ENCODE measurements at regions not wholly inside any gene's neighbourhood (a gene's known extent, or its start where the extent isn't known, plus 50 kb on each side); places are given as distances from the start of the nearest gene placed in this dataset.

DNA sequence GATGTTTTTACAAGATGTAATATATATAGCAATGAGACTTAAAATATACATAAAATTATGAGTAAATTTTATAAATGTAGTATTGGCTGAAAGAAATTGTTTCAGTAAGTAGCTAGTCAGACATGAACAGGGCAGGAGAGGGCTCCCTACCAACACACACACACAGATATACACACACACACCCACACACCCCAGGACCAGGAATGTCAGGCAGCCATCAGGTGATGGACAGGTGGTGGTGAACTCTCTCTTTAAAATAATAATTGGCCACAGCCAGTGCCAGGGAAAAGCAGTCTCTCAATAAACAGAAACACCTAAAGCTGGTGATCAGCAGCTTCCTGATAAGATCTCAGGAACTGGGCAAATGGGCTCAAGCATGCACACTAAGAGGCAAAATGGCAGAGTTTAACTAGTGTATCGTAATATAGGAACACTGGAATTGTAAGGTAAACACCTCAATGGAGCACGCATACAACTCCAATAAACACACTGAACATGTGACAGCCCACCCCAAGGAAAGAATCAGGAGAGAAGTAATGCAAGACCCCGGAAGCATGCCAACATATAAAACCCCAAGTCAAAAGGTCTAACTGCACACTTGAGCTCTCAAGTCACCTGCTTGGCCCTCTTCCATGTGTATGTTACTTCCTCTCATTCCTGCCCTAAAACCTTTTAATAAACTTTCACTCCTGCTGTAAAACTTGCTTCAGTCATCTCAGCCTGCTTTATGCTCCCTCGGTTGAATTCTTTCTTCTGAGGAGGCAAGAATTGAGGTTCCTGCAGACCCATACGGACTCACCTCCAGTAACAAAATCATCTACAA lies 1034.1 kb upstream of the SEMA6D start:
- H3K27ac Mint-ChIP-seq = no peak overlapping the region
- no peaks in the 10 kb centered on the region for H3K27me3 Mint-ChIP-seq
- DNase-seq (no peak), ATAC-seq (no peak)
- H3K4me1 Mint-ChIP-seq = no peaks in the 10 kb centered on the region
- intact Hi-C loops (cut with micrococcal nuclease) = no loop called here
- Histone ChIP-seq H3K27ac (ENCODE audit: low read depth, low read length) (no peak overlapping the region), H3K36me3 (ENCODE audit: control insufficient read depth in 2 of 3, insufficient read depth in 3 of 3, low read length in 3 of 3) (no peaks in the 10 kb centered on the region), H3K27me3 (ENCODE audit: control insufficient read depth in 2 of 2, insufficient read depth in 2 of 2, low read length in 2 of 2) (no peaks in the 10 kb centered on the region), H3K9me3 (ENCODE audit: control insufficient read depth in 2 of 3, low read length in 3 of 3) (no peaks in the 10 kb centered on the region), H3K4me3 (ENCODE audit: low read length) (no peak overlapping the region), H3K4me1 (ENCODE audit: control insufficient read depth in 2 of 2, insufficient read depth in 2 of 2, low read length in 2 of 2) (no peaks in the 10 kb centered on the region)
- H3K4me3 Mint-ChIP-seq = no peak overlapping the region
- ChIA-PET POLR2A (no interaction called here), CTCF (no interaction called here)
- no peaks in the 10 kb centered on the region for H3K36me3 Mint-ChIP-seq
- peaks cover 0 to 9% (median 3%) of the 10 kb centered on the region in 11 donors for H3K9me3 Mint-ChIP-seq

DNA sequence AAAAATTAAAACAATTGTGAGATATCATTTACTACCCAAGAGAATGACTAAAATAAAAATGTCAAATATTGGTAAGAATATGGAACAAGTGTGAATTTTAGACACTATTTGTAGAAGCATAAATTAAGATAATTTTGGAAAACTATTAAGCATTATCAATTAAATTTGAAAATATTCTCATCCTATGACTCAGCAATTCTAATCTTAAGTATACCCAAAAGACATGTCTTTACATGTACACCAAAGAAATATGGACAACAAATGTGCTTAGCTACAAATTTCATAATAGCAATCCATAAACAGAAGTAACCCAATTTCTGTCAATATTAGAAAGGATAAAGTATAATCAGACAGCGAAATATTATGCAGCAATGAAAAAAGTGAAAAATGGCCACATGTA lies 1032.2 kb upstream of the SEMA6D start:
- H3K27ac Mint-ChIP-seq = no peak overlapping the region

DNA sequence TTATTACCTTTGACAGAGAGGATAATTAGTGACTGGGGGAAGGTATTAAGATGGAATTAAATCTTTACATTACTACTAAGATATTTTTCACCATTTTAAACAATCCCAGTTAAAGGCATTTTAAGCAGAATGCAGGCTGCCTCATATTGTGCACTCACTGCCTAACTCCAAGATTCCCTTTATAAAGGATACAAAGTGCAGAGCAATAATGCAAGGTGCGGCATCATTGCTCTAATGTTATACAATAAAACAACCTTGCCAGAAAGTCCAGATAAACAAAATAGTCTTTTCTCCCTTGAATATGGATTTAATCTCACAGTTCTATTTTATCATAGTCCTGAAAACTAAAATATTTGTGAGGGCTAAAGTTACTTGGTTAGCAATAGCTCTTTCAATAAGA lies 1031.6 kb upstream of the SEMA6D start:
- ATAC-seq (no peak), DNase-seq (no peak)
- CTCF ChIA-PET = no interaction called here
- intact Hi-C loops (cut with micrococcal nuclease) = no loop called here
- H3K9me3 ChIP-seq (ENCODE audit: control insufficient read depth in 2 of 3, low read length in 3 of 3) = no peaks in the 10 kb centered on the region
- Mint-ChIP-seq H3K27ac (no peak overlapping the region), H3K4me1 (no peaks in the 10 kb centered on the region), H3K36me3 (no peaks in the 10 kb centered on the region), H3K27me3 (no peaks in the 10 kb centered on the region), H3K9me3 (peaks cover 0 to 16% (median 4%) of the 10 kb centered on the region in 11 donors), H3K4me3 (no peak overlapping the region)
- H3K4me3 ChIP-seq (ENCODE audit: low read length) = no peak overlapping the region
- H3K27me3 ChIP-seq (ENCODE audit: control insufficient read depth in 2 of 2, insufficient read depth in 2 of 2, low read length in 2 of 2) = no peaks in the 10 kb centered on the region
- H3K36me3 ChIP-seq (ENCODE audit: control insufficient read depth in 2 of 3, insufficient read depth in 3 of 3, low read length in 3 of 3) = no peaks in the 10 kb centered on the region
- H3K4me1 ChIP-seq (ENCODE audit: control insufficient read depth in 2 of 2, insufficient read depth in 2 of 2, low read length in 2 of 2) = no peaks in the 10 kb centered on the region
- POLR2A ChIA-PET = no interaction called here
- no peak overlapping the region for H3K27ac ChIP-seq (ENCODE audit: low read depth, low read length)

More for the DNA sequence above, 1032.2 kb upstream of the SEMA6D start:
- Mint-ChIP-seq H3K27me3 (no peaks in the 10 kb centered on the region), H3K9me3 (peaks cover 0 to 10% (median 3%) of the 10 kb centered on the region in 11 donors), H3K4me3 (no peak overlapping the region), H3K36me3 (no peaks in the 10 kb centered on the region), H3K4me1 (no peaks in the 10 kb centered on the region)
- Histone ChIP-seq H3K4me1 (ENCODE audit: control insufficient read depth in 2 of 2, insufficient read depth in 2 of 2, low read length in 2 of 2) (no peaks in the 10 kb centered on the region), H3K27me3 (ENCODE audit: control insufficient read depth in 2 of 2, insufficient read depth in 2 of 2, low read length in 2 of 2) (no peaks in the 10 kb centered on the region), H3K36me3 (ENCODE audit: control insufficient read depth in 2 of 3, insufficient read depth in 3 of 3, low read length in 3 of 3) (no peaks in the 10 kb centered on the region), H3K9me3 (ENCODE audit: control insufficient read depth in 2 of 3, low read length in 3 of 3) (no peaks in the 10 kb centered on the region), H3K27ac (ENCODE audit: low read depth, low read length) (no peak overlapping the region), H3K4me3 (ENCODE audit: low read length) (no peak overlapping the region)
- ATAC-seq (no peak), DNase-seq (no peak)
- ChIA-PET CTCF (no interaction called here), POLR2A (no interaction called here)
- intact Hi-C loops (cut with micrococcal nuclease) = no loop called here

DNA sequence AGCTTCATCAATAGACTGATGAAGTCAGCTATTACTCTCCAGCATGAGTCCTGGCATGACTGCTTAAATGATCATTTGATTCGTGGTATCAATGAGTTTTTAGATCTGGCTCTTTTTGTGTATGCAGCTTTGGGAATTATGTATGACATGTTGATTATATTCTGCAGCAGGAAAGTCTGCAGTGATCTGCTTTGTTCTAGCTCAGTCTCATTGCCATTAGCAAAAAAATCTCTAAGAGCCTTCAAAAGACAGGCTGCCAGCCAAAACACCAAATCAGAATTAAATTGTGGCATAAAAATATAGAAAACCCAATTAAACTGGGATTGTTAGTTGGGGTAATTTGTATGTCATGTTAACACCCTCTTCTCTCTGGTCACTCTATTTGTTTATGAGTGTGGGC lies 1021.0 kb upstream of the SEMA6D start:
- no peak for DNase-seq
- no peak for ATAC-seq
- H3K4me1 ChIP-seq (ENCODE audit: control insufficient read depth in 2 of 2, insufficient read depth in 2 of 2, low read length in 2 of 2) = no peaks in the 10 kb centered on the region
- Mint-ChIP-seq H3K4me3 (no peak overlapping the region), H3K4me1 (no peaks in the 10 kb centered on the region), H3K36me3 (no peaks in the 10 kb centered on the region), H3K27ac (no peak overlapping the region), H3K9me3 (peaks cover 0 to 18% (median 7%) of the 10 kb centered on the region in 11 donors), H3K27me3 (no peaks in the 10 kb centered on the region)
- POLR2A ChIA-PET = no interaction called here
- H3K27me3 ChIP-seq (ENCODE audit: control insufficient read depth in 2 of 2, insufficient read depth in 2 of 2, low read length in 2 of 2) = no peaks in the 10 kb centered on the region
- no peak overlapping the region for H3K27ac ChIP-seq (ENCODE audit: low read depth, low read length)
- H3K9me3 ChIP-seq (ENCODE audit: control insufficient read depth in 2 of 3, low read length in 3 of 3) = no peaks in the 10 kb centered on the region
- CTCF ChIA-PET = no interaction called here
- no peaks in the 10 kb centered on the region for H3K36me3 ChIP-seq (ENCODE audit: control insufficient read depth in 2 of 3, insufficient read depth in 3 of 3, low read length in 3 of 3)
- intact Hi-C loops (cut with micrococcal nuclease) = no loop called here
- H3K4me3 ChIP-seq (ENCODE audit: low read length) = no peak overlapping the region

DNA sequence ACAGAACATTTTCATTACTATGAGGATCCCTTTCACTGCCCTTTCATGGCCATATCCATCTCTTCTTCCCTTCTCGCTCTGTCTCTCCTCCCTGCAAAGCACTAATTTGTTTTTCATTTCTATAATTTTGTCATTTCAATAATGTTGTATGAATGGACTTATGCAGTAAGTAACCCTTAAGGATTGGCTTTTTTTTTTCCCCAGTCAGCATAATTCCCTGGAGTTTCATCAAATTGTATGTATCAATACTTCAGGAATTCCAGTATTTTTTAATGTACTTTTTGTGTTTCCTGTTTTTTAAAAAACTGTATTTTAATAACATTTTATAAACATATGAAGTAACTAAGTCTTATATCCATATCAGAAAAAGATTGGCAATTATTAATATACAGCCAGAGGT lies 1016.0 kb upstream of the SEMA6D start:
- Mint-ChIP-seq H3K36me3 (no peaks in the 10 kb centered on the region), H3K4me3 (no peak overlapping the region), H3K27me3 (no peaks in the 10 kb centered on the region), H3K4me1 (no peaks in the 10 kb centered on the region), H3K9me3 (peaks cover 0 to 18% (median 7%) of the 10 kb centered on the region in 11 donors), H3K27ac (no peak overlapping the region)
- DNase-seq (no peak), ATAC-seq (no peak)
- ChIA-PET CTCF (no interaction called here), POLR2A (no interaction called here)
- intact Hi-C loops (cut with micrococcal nuclease) = no loop called here
- Histone ChIP-seq H3K4me3 (ENCODE audit: low read length) (no peak overlapping the region), H3K9me3 (ENCODE audit: control insufficient read depth in 2 of 3, low read length in 3 of 3) (no peaks in the 10 kb centered on the region), H3K4me1 (ENCODE audit: control insufficient read depth in 2 of 2, insufficient read depth in 2 of 2, low read length in 2 of 2) (no peaks in the 10 kb centered on the region), H3K36me3 (ENCODE audit: control insufficient read depth in 2 of 3, insufficient read depth in 3 of 3, low read length in 3 of 3) (no peaks in the 10 kb centered on the region), H3K27me3 (ENCODE audit: control insufficient read depth in 2 of 2, insufficient read depth in 2 of 2, low read length in 2 of 2) (no peaks in the 10 kb centered on the region), H3K27ac (ENCODE audit: low read depth, low read length) (no peak overlapping the region)

DNA sequence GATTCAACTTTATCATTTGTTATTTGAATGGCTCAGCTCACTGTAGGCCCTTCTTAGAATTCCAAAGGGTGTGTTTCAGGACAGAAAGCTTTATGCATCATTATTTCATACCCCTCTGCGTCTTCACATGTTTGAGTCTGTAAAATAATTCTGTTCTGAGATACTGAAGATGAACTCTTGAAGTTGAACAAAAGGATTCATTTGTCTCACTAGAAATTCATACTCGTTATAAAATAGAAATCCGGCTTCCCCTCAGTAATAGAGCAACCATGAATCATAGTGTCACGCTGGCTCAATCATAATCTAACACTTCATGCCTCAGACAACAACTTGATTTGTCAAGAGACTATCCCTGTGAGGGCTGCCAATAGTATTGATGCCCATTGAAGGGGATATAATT lies 1015.4 kb upstream of the SEMA6D start:
- H3K27me3 Mint-ChIP-seq = no peaks in the 10 kb centered on the region
- Histone ChIP-seq H3K27me3 (ENCODE audit: control insufficient read depth in 2 of 2, insufficient read depth in 2 of 2, low read length in 2 of 2) (no peaks in the 10 kb centered on the region), H3K27ac (ENCODE audit: low read depth, low read length) (no peak overlapping the region), H3K4me1 (ENCODE audit: control insufficient read depth in 2 of 2, insufficient read depth in 2 of 2, low read length in 2 of 2) (no peaks in the 10 kb centered on the region), H3K4me3 (ENCODE audit: low read length) (no peak overlapping the region), H3K36me3 (ENCODE audit: control insufficient read depth in 2 of 3, insufficient read depth in 3 of 3, low read length in 3 of 3) (no peaks in the 10 kb centered on the region), H3K9me3 (ENCODE audit: control insufficient read depth in 2 of 3, low read length in 3 of 3) (no peaks in the 10 kb centered on the region)
- no peaks in the 10 kb centered on the region for H3K36me3 Mint-ChIP-seq
- peaks cover 0 to 23% (median 8%) of the 10 kb centered on the region in 11 donors for H3K9me3 Mint-ChIP-seq
- no peaks in the 10 kb centered on the region for H3K4me1 Mint-ChIP-seq
- ChIA-PET CTCF (no interaction called here), POLR2A (no interaction called here)
- no peak for ATAC-seq
- no peak overlapping the region for H3K4me3 Mint-ChIP-seq
- no peak for DNase-seq
- H3K27ac Mint-ChIP-seq = no peak overlapping the region
- intact Hi-C loops (cut with micrococcal nuclease) = no loop called here

DNA sequence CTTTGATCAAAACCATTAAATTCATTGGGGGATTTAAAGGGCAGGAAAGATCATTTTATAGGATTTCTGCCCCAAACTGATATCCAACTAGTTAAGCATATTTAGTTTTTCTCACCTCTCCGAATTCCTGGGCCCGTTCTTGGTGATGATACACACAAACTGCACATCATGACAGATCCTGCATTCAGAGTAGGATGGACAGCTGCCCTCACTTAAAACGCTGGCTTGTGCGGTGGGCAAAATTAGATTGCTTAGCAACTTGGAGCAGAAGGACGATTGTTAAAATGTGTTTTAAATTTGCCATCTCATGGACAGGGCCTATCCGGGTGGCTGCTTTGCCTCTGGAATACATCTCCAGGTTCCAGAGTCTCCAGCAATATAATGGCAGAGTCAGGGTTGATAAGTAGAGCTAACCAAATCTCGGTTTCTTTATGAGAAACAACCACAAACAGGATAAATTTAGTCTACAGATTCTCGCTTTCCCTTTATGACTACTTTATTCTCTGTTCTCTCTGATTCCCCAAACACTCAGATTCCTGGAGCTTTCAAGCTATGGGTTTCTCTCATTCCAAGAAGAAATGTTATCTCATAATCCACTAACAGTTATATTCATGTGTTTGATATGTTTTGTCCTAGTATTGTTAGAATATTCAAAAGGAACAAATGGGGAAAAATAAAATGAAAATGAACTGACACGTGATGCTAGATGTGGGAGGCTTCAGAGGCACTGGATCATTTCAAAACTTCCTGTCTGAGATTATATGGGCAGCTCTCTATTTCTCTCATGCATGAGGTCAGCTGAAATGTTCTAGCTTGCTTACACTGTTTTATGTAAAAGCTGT lies 1014.1 kb upstream of the SEMA6D start:
- H3K36me3 ChIP-seq (ENCODE audit: control insufficient read depth in 2 of 3, insufficient read depth in 3 of 3, low read length in 3 of 3) = no peaks in the 10 kb centered on the region
- Mint-ChIP-seq H3K27ac (no peak overlapping the region), H3K9me3 (peaks cover 2 to 23% (median 10%) of the 10 kb centered on the region in 11 donors), H3K27me3 (no peaks in the 10 kb centered on the region), H3K4me1 (no peaks in the 10 kb centered on the region), H3K36me3 (no peaks in the 10 kb centered on the region), H3K4me3 (no peak overlapping the region)
- no peak overlapping the region for H3K4me3 ChIP-seq (ENCODE audit: low read length)
- no peaks in the 10 kb centered on the region for H3K4me1 ChIP-seq (ENCODE audit: control insufficient read depth in 2 of 2, insufficient read depth in 2 of 2, low read length in 2 of 2)
- no peak for DNase-seq
- ChIA-PET CTCF (no interaction called here), POLR2A (no interaction called here)
- ATAC-seq = no peak
- no peaks in the 10 kb centered on the region for H3K27me3 ChIP-seq (ENCODE audit: control insufficient read depth in 2 of 2, insufficient read depth in 2 of 2, low read length in 2 of 2)
- intact Hi-C loops (cut with micrococcal nuclease) = no loop called here
- no peaks in the 10 kb centered on the region for H3K9me3 ChIP-seq (ENCODE audit: control insufficient read depth in 2 of 3, low read length in 3 of 3)
- no peak overlapping the region for H3K27ac ChIP-seq (ENCODE audit: low read depth, low read length)

Measured in naive thymus-derived CD4-positive, alpha-beta T cell (primary cell).